Gastroesophageal sphincter (tissue), 4 donors: ENCODE measurements at regions not wholly inside any gene's neighbourhood (a gene's known extent, or its start where the extent isn't known, plus 50 kb on each side); places are given as distances from the start of the nearest gene placed in this dataset.

Experiments
- ATAC-seq: fragments of 150-250 bp; one replicate; pipeline ENCODE4 v1.9.1; 2016; ENCODE audit warnings: mild to moderate bottlenecking, moderate library complexity
- H3K27ac ChIP-seq, 4 donors: fragments of 200-600 bp; sonication (generic) in 3 of 4; 1 replicate in 3 of 4; 2 replicates in 1 of 4; pipeline ENCODE4 v1.5.1; 2016 to 2019
- H3K27me3 ChIP-seq: fragments of 200-600 bp; sonication (generic); one replicate; pipeline ENCODE4 v1.5.1; 2019
- H3K36me3 ChIP-seq, 2 donors: fragments of 200-600 bp; sonication (generic); one replicate each; pipeline ENCODE4 v1.5.1; 2019; ENCODE audit warnings: control low read depth in 1 of 2
- H3K4me1 ChIP-seq, 3 donors: fragments of 200-600 bp; sonication (generic); 1 replicate in 2 of 3; 2 replicates in 1 of 3; pipeline ENCODE4 v1.5.1; 2016 to 2019; ENCODE audit warnings: control low read depth in 2 of 3
- H3K4me3 ChIP-seq, 2 donors: fragments of 200-600 bp; sonication (generic); one replicate each; pipeline ENCODE4 v1.5.1; 2019; ENCODE audit warnings: mild to moderate bottlenecking in 1 of 2, moderate library complexity in 1 of 2
- H3K9me3 ChIP-seq, 3 donors: fragments of 200-600 bp; sonication (generic); one replicate each; pipeline ENCODE4 v1.5.1; 2017 to 2019; ENCODE audit warnings: control low read depth in 2 of 3
- EP300 ChIP-seq: sonication (generic); formaldehyde crosslinking; IDR thresholded peaks from one replicate; pipeline ENCODE4 v1.6.1; 2017; ENCODE audit warnings: antibody characterized with exemption, mild to moderate bottlenecking
- POLR2A ChIP-seq, 2 donors: fragments of 450-650 bp; IDR thresholded peaks; one replicate each; pipeline ENCODE4 v1.6.1; 2017; ENCODE audit warnings: antibody characterized with exemption in 2 of 2, mild to moderate bottlenecking in 2 of 2, moderate library complexity in 1 of 2
- POLR2AphosphoS5 ChIP-seq: sonication (generic); formaldehyde crosslinking; IDR thresholded peaks from one replicate; pipeline ENCODE4 v1.6.1; 2017; ENCODE audit warnings: antibody characterized with exemption
- WGBS, 2 donors: methylation state at CpG; one replicate each; pipeline ENCODE4 v1.1.5; 2018; ENCODE audit warnings: low coverage in 1 of 2; 5-methylcytosine and 5-hydroxymethylcytosine counted together
- TF ChIP-seq, protein P1 (sequence below), 4 experiments: fragments of 200-600 bp in 2 of 4; fragments of 450-650 bp in 2 of 4; sonication (generic) in 1 of 4; IDR thresholded peaks; one replicate each; pipeline ENCODE4 v1.5.1; 2017 to 2019; ENCODE audit warnings: antibody characterized with exemption in 4 of 4, mild to moderate bottlenecking in 2 of 4, moderate library complexity in 2 of 4

DNA sequence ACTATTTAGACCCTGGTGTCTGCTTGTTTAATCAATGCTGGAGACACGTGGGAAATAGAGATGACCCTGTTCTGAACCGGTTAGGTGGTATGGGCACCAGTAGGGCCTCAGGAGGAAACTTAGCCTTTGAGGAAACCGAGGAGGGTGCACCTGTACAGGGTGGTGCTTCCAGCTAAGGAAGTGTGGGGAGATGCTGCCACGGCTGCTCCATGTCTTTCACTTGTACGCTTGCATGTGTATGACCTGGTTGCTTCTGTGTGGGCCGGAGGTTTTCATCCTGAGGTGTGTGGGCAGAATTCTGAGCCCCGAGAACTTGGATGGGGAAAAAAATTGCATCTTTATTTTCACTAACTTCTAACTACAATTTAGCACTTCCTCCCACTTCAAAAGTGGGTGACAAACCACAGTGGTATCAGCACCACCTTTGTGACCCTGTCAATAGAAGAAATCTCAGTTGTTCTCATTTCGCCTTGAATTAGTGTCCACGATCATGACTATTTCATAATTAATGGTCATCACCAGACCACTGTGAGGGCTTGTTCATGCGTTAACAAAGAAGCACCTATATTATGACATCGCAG, 99.8 kb upstream of the SPATA31C2 start:
- no peak for ATAC-seq
- H3K27me3 ChIP-seq: no peaks in the 10 kb centered on the region
- WGBS, 2 donors: 90 to 95% methylated on average over 4 to 8 of the region's 11 CpGs
- TF ChIP-seq, protein P1, sequence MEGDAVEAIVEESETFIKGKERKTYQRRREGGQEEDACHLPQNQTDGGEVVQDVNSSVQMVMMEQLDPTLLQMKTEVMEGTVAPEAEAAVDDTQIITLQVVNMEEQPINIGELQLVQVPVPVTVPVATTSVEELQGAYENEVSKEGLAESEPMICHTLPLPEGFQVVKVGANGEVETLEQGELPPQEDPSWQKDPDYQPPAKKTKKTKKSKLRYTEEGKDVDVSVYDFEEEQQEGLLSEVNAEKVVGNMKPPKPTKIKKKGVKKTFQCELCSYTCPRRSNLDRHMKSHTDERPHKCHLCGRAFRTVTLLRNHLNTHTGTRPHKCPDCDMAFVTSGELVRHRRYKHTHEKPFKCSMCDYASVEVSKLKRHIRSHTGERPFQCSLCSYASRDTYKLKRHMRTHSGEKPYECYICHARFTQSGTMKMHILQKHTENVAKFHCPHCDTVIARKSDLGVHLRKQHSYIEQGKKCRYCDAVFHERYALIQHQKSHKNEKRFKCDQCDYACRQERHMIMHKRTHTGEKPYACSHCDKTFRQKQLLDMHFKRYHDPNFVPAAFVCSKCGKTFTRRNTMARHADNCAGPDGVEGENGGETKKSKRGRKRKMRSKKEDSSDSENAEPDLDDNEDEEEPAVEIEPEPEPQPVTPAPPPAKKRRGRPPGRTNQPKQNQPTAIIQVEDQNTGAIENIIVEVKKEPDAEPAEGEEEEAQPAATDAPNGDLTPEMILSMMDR (IDR thresholded peaks at IDR 0.05): no peak
- TF ChIP-seq POLR2AphosphoS5 (no peak), POLR2A (IDR thresholded peaks at IDR 0.05) (no peak)
- H3K4me3 ChIP-seq: no peak overlapping the region
- H3K9me3 ChIP-seq: no peaks in the 10 kb centered on the region
- no peaks in the 10 kb centered on the region for H3K36me3 ChIP-seq
- H3K27ac ChIP-seq: no peak overlapping the region
- peaks cover 0 to 20% (median 6%) of the 10 kb centered on the region in 3 donors for H3K4me1 ChIP-seq

- no peak for ATAC-seq
These were observed 99.2 kb upstream of the SPATA31C2 start for GRCh38 chr9:88237479-88237961.

DNA sequence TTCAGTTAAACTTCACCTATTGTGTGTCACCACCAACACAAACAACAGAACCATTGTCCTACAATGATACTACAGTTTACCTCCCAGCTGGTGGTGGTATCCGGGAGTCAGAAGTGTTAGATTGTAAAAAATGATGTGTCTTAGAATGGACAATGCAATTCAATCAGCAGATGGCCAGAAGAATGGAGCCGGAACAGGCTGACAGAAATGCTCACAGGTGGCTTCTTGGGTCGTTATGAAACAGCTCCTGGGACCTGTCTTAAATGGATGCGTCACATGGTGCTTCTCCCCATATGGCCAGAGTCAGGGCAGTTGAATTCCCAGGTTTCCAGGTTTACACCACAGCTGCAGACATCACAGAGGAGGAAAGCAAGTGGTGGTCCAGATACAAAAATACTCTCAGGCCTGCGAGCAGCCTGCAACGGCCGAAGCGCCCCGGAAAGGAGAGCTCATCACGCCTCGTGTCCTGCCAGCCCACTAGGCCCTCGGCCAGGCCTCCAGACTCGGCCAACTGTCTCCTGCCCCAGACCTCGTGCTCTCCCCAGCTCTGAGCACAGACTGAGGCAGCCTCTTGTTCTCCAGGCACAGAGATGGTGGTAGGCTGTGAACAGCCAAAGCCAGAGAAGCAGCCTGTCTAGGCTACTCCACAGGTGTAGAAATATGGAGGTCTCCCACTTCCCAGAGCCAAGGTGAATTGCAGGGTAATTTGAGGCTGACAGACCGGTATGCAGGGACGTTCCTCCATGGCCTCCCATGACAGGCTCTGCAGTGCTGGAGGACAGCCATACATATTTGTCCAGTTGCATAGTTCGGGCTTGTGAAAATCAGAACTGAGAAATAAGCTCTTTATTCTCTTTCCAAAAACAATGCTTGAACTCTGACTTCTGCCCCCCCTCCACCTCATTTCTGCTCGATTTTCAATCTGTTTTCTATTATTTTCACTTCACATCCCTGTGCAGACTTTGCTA, 98.5 kb upstream of the SPATA31C2 start:
- Histone ChIP-seq H3K27ac (peak overlapping the region in 3 of 4 donors; percentile 47 to 59 (median 50)), H3K36me3 (no peaks in the 10 kb centered on the region), H3K27me3 (no peaks in the 10 kb centered on the region), H3K4me1 (peaks cover 0 to 20% (median 6%) of the 10 kb centered on the region in 3 donors), H3K4me3 (no peak overlapping the region), H3K9me3 (no peaks in the 10 kb centered on the region)
- TF ChIP-seq, protein P1 (IDR thresholded peaks at IDR 0.05): no peak
- TF ChIP-seq EP300 (no peak), POLR2AphosphoS5 (no peak), POLR2A (IDR thresholded peaks at IDR 0.05) (no peak)
- peak; percentile 74 for ATAC-seq
- 25 to 31% methylated on average over 4 to 5 of the region's 18 CpGs for WGBS, 2 donors

More at GRCh38 chr9:88237479-88237961, 99.2 kb upstream of the SPATA31C2 start:
- peak overlapping the region in 1 of 4 donors; percentile 24 for H3K27ac ChIP-seq
- H3K27me3 ChIP-seq: no peaks in the 10 kb centered on the region
- no peaks in the 10 kb centered on the region for H3K36me3 ChIP-seq
- H3K4me1 ChIP-seq: peaks cover 0 to 20% (median 6%) of the 10 kb centered on the region in 3 donors
- TF ChIP-seq POLR2A (IDR thresholded peaks at IDR 0.05): no peak
- no peak for TF ChIP-seq EP300
- TF ChIP-seq, protein P1 (IDR thresholded peaks at IDR 0.05): no peak
- no peak for TF ChIP-seq POLR2AphosphoS5
- H3K4me3 ChIP-seq: no peak overlapping the region
- WGBS, 2 donors: 49 to 55% methylated on average over 6 to 7 of the region's 7 CpGs
- no peaks in the 10 kb centered on the region for H3K9me3 ChIP-seq

DNA sequence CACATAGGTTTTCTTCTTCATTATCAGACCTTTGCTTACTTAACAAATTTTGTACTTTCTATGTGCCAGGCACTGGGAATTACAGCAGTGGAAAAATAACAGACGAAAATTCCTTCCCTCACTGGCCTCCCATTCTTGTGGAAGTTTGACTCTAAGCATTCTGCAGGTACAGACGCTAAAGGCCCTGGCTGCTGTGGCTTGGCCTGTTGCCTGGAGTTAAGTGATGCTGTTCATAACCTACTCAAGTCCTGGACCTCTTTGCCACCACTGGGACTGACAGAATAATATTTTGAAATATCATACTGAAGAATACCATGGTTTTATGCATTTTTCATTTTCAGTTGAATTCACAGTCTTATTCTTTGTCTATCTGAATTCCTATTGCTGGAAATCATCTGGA, 97.3 kb upstream of the SPATA31C2 start:
- no peak for ATAC-seq
- 56 to 66% methylated on average over 2 of the region's 2 CpGs for WGBS, 2 donors
- no peak overlapping the region for H3K4me3 ChIP-seq
- no peaks in the 10 kb centered on the region for H3K27me3 ChIP-seq
- H3K4me1 ChIP-seq: peaks cover 0 to 20% (median 6%) of the 10 kb centered on the region in 3 donors
- no peaks in the 10 kb centered on the region for H3K9me3 ChIP-seq
- H3K27ac ChIP-seq: no peak overlapping the region
- no peaks in the 10 kb centered on the region for H3K36me3 ChIP-seq
- TF ChIP-seq POLR2AphosphoS5 (no peak), EP300 (no peak), POLR2A (IDR thresholded peaks at IDR 0.05) (no peak)
- TF ChIP-seq, protein P1 (IDR thresholded peaks at IDR 0.05): no peak
